ENCODE measurements at regions not wholly inside any gene's neighbourhood (a gene's known extent, or its start where the extent isn't known, plus 50 kb on each side); places are given as distances from the start of the nearest gene placed in this dataset.
"Not testable (repeated sequence)": the region's sequence is repeated elsewhere in the genome, so short reads cannot be mapped to it uniquely, and the experiment has no call there.

DNA sequence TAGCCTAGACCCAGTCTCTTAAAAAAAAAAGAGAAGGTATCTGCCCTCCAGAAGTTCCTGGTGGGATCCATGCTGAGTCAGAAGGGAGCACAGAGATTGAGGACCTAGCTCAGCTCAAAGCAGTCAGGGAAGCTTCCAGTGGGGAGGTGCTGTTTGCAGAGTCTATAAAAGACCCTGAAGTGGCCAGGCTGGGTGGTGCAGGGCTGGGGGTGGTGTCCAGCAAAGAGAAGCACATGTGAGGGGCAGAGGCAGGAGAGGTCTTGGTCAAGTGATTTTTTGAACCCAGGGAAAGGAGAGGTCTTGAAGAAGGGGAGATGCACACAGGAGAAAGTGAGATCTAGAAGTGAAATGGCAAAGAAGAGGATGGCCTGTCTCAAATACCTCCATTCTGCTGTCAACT is 130.4 kb upstream of the PODXL start:
- DNase-seq (ENCODE audit: low read depth): no peak
- TF ChIP-seq, protein P1, sequence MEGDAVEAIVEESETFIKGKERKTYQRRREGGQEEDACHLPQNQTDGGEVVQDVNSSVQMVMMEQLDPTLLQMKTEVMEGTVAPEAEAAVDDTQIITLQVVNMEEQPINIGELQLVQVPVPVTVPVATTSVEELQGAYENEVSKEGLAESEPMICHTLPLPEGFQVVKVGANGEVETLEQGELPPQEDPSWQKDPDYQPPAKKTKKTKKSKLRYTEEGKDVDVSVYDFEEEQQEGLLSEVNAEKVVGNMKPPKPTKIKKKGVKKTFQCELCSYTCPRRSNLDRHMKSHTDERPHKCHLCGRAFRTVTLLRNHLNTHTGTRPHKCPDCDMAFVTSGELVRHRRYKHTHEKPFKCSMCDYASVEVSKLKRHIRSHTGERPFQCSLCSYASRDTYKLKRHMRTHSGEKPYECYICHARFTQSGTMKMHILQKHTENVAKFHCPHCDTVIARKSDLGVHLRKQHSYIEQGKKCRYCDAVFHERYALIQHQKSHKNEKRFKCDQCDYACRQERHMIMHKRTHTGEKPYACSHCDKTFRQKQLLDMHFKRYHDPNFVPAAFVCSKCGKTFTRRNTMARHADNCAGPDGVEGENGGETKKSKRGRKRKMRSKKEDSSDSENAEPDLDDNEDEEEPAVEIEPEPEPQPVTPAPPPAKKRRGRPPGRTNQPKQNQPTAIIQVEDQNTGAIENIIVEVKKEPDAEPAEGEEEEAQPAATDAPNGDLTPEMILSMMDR (conservative IDR thresholded peaks at IDR 0.05; ENCODE audit: control insufficient read depth, insufficient read depth, low read depth, low read length): no peak
- no peak overlapping the region for H3K4me3 ChIP-seq (ENCODE audit: control insufficient read depth, low read depth, low read length)

DNA sequence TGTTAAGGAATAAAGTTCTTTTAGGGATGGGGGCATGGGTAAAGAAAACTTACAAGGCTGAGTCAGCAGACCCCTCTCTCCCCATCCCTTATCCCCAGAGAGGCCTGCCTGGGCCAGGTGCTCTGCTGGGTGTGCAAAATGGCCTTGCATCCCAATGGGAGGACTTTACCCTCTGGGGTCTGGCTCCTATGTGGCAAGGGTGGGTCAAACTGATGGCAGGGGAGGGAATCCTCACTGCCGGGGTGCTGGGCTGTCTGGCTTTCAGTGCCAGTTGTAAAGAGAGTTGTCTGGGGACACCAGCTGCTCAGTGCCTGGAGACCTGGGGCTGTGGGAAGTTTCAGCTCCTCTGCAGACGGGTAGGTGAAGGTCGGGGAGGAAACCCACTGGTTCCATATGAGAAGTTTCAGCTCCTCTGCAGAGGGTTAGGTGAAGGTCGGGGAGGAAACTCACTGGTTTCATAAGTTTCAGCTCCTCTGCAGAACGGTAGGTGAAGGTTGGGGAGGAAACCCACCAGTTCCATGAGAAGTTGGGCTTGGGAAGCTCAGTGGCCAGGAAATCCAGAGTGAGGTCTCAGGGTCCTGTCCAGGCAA is 127.2 kb upstream of the PODXL start:
- no peak for DNase-seq (ENCODE audit: low read depth)
- no peak overlapping the region for H3K4me3 ChIP-seq (ENCODE audit: control insufficient read depth, low read depth, low read length)
- TF ChIP-seq, protein P1 (conservative IDR thresholded peaks at IDR 0.05; ENCODE audit: control insufficient read depth, insufficient read depth, low read depth, low read length): no peak

DNA sequence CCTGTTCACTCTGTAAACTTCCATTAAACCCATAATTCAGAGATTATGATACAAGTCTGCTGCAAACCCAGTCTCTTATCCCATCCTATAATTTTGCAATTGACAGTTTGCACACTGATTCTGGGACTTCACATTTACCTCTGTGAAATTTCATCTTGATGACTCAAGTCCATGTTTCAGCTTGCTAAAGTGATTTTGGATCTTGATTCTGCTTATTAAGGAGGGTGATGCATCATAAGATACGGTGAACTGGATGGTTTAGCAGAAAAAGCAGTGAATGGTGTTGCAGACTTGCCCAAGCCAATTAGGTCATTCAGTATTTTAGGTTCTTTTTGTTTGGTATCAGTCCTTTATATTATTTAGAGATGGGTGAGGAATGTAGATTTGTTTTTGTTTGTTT is 125.5 kb upstream of the PODXL start:
- no peak for DNase-seq (ENCODE audit: low read depth)
- TF ChIP-seq, protein P1 (conservative IDR thresholded peaks at IDR 0.05; ENCODE audit: control insufficient read depth, insufficient read depth, low read depth, low read length): no peak
- no peak overlapping the region for H3K4me3 ChIP-seq (ENCODE audit: control insufficient read depth, low read depth, low read length)

DNA sequence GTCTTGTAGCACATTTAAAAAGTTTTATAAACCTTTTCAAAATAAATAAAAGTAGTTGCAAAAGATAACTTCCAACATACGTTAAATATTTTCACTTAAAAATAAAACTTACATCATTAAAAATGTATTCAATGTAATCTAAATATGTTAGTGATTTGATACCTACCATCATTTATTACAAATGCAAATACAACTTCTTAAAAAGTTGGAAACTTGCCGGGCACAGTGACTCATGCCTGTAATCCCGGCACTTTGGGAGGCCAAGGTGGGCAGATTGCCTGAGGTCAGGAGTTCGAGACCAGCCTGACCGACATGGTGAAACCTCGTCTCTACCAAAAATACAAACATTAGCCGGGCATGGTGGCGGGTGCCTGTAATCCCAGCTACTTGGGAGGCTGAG is 122.6 kb upstream of the PODXL start:
- peak; percentile 25 for DNase-seq (ENCODE audit: low read depth)
- not testable (repeated sequence) for H3K4me3 ChIP-seq (ENCODE audit: control insufficient read depth, low read depth, low read length)

DNA sequence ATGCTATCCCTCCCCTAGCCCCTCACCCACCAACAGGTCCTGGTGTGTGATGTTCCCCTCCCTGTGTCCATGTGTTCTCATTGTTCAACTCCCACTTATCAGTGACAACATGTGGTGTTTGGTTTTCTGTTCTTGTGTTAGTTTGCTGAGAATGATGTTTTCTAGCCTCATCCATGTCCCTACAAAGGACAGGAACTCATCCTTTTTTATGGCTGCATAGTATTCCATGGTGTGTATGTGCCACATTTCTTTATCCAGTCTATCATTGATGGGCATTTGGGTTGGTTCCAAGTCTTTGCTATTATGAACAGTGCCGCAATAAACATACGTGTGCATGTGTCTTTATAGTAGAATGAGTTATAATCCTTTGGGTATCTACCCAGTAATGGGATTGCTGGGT is 120.4 kb upstream of the PODXL start:
- not testable (repeated sequence) for DNase-seq (ENCODE audit: low read depth); H3K4me3 ChIP-seq (ENCODE audit: control insufficient read depth, low read depth, low read length)

DNA sequence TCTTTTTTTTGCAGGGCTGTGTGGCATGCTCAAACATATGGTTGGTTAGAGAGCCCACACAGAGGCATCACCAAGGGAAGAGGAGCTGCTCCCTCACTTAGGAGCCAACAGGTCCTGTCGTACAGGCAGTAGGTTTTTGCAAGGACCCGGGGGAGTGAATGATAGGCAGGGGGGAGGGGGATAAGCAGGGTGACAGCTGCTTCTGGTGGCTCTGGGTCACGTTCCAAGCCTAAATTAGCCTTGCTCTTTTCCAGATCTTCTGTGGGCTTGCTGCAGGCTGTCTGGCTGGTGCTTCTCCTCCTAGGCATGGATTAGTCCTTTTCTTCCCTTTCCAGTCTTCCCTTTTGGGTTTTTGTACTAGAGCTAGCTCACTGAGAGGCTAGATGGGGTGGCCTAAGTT is 117.7 kb upstream of the PODXL start:
- no peak for DNase-seq (ENCODE audit: low read depth)
- TF ChIP-seq, protein P1 (conservative IDR thresholded peaks at IDR 0.05; ENCODE audit: control insufficient read depth, insufficient read depth, low read depth, low read length): no peak
- H3K4me3 ChIP-seq (ENCODE audit: control insufficient read depth, low read depth, low read length): no peak overlapping the region

DNA sequence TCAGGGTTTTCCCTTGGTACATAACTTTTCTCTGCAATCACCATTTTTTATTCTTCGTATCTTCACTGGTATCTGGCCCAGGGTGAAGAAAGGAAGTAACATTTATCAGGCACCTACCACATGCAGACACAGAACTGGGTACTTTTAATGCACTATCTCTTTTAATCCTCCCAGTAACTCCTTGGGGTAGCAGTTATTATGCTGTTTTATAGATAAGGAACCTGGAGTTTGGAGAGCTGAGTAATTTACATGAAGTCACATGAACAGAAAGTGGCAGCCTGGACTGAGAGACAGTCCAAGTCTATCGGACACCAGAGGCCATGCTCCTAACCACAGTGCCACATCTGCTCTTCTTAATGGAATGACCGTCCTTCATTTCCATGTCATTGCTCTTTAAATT is 117.1 kb upstream of the PODXL start:
- H3K4me3 ChIP-seq (ENCODE audit: control insufficient read depth, low read depth, low read length): no peak overlapping the region
- TF ChIP-seq, protein P1 (conservative IDR thresholded peaks at IDR 0.05; ENCODE audit: control insufficient read depth, insufficient read depth, low read depth, low read length): no peak
- DNase-seq (ENCODE audit: low read depth): no peak

DNA sequence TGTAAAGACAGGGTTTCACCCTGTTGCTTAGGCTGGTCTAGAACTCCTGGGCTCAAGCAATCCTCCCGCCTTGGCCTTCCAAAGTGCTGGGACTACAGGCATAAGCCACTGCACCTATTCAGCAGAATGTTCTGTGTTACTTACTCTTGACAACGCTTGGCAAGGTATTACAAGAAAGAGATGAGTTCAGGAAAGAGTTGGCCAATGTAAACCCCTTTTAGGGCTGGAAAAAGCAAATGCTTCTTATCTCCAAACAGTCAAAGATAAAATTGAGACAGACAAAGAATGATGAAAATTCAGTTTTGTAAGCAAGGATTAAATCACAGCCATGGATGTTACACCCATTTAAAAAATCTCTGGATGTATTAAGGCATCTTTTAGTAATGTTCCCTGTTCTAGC is 114.0 kb upstream of the PODXL start:
- DNase-seq (ENCODE audit: low read depth): no peak
- TF ChIP-seq, protein P1 (conservative IDR thresholded peaks at IDR 0.05; ENCODE audit: control insufficient read depth, insufficient read depth, low read depth, low read length): no peak
- H3K4me3 ChIP-seq (ENCODE audit: control insufficient read depth, low read depth, low read length): no peak overlapping the region

Data from fibroblast of mammary gland (primary cell).